T-helper 17 cell (primary cell): ENCODE measurements at regions not wholly inside any gene's neighbourhood (a gene's known extent, or its start where the extent isn't known, plus 50 kb on each side); places are given as distances from the start of the nearest gene placed in this dataset.

ENCODE experiments used
- ATAC-seq: fragments of 150-1000 bp; cut with Tn5 transposase; 2 replicates; pipeline ENCODE4 v1.10.0; 2021; ENCODE audit warnings: mild to moderate bottlenecking, moderate library complexity
- DNase-seq, 3 donors: peaks; one replicate each; pipeline versions ENCODE4 v3.0.0 to v3.0.0-alpha.2; 2020 to 2021
- H3K9me3 ChIP-seq: one replicate; pipeline ENCODE4 v1.7.0; 2013; ENCODE audit warnings: low read length, mild to moderate bottlenecking; ENCODE audit not compliant: control insufficient read depth, poor library complexity, severe bottlenecking
- H3K27ac Mint-ChIP-seq: one replicate; pipeline ENCODE4 v1.8.0; 2022; ENCODE audit warnings: mild to moderate bottlenecking, moderate library complexity, mixed read lengths
- H3K27me3 Mint-ChIP-seq: one replicate; pipeline ENCODE4 v1.8.0; 2022; ENCODE audit warnings: mixed read lengths
- H3K36me3 Mint-ChIP-seq: one replicate; pipeline ENCODE4 v1.8.0; 2022; ENCODE audit warnings: low read depth, mixed read lengths
- H3K4me1 Mint-ChIP-seq: one replicate; pipeline ENCODE4 v1.8.0; 2022; ENCODE audit warnings: mild to moderate bottlenecking, mixed read lengths
- H3K4me3 Mint-ChIP-seq: one replicate; pipeline ENCODE4 v1.8.0; 2022; ENCODE audit warnings: mild to moderate bottlenecking, moderate library complexity, mixed read lengths

- Mint-ChIP-seq H3K27ac (no peak overlapping the region), H3K36me3 (no peaks in the 10 kb centered on the region), H3K4me3 (no peak overlapping the region), H3K27me3 (no peaks in the 10 kb centered on the region), H3K4me1 (no peaks in the 10 kb centered on the region)
- DNase-seq = no peak
- ATAC-seq = no peak
- no peaks in the 10 kb centered on the region for H3K9me3 ChIP-seq
Measured at GRCh38 chrX:38856670-38857265, 55.5 kb downstream of the MID1IP1 start.

DNA sequence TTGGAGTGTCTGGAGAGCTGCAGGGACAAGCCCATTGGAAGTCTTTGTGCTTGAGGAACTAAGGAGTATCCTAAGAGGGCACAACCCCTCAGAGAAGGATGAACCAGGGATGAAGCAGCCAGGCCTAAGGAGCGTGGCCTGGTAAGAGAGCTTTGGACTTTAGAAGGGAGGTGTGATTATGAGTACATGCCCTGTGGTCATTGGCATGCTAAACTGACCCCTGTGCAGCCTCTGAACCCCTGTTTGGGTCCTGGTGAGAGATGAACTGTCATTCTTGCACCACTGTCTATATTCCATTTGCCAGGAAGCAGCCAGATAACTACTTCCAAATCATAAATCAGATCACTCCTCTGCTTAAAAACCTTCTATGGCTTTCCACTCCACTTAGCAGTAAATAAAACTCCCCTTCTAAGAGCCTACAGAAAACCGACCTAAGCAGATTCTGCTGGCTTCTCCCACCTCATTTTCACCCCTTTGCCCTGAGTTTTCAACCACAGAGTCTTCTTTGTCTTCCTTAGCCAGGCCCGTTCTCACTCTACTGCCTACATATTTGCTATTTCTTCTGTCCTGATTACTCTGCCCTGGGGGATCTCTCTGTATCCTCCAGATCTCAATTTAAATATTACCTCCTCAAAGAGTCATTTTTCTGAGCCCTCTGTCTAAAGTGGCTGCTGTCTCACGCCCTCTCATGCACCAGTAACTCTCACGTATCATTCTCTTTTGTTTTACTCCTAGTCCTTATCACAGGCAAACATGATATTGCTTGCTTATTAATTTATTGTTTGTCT lies 56.7 kb downstream of the MID1IP1 start:
- DNase-seq = no peak
- Mint-ChIP-seq H3K36me3 (no peaks in the 10 kb centered on the region), H3K4me1 (no peaks in the 10 kb centered on the region), H3K27me3 (no peaks in the 10 kb centered on the region), H3K4me3 (no peak overlapping the region), H3K27ac (no peak overlapping the region)
- ATAC-seq = no peak
- no peaks in the 10 kb centered on the region for H3K9me3 ChIP-seq

DNA sequence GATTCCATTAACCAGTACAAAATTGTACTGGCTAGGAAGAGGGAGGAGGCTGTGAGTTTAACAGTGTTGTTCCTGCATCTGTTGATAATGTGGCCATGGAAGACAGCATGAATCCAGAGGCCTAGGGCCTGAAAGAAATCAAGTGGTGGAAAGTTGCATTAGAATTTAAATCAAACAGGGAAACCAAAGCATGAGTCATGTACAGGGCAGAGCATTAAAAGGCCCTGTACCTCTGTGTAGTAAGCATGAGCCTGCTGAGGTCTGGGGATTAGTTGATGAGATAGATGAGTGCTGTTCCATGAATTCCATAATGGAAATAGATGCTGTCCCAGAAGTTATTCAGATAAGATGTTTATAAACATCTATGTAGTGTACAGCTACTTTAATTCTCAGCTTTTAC lies 58.3 kb downstream of the MID1IP1 start:
- Mint-ChIP-seq H3K4me1 (no peaks in the 10 kb centered on the region), H3K4me3 (no peak overlapping the region), H3K27me3 (no peaks in the 10 kb centered on the region), H3K27ac (no peak overlapping the region), H3K36me3 (no peaks in the 10 kb centered on the region)
- ATAC-seq = no peak
- DNase-seq = no peak
- H3K9me3 ChIP-seq = no peaks in the 10 kb centered on the region

DNA sequence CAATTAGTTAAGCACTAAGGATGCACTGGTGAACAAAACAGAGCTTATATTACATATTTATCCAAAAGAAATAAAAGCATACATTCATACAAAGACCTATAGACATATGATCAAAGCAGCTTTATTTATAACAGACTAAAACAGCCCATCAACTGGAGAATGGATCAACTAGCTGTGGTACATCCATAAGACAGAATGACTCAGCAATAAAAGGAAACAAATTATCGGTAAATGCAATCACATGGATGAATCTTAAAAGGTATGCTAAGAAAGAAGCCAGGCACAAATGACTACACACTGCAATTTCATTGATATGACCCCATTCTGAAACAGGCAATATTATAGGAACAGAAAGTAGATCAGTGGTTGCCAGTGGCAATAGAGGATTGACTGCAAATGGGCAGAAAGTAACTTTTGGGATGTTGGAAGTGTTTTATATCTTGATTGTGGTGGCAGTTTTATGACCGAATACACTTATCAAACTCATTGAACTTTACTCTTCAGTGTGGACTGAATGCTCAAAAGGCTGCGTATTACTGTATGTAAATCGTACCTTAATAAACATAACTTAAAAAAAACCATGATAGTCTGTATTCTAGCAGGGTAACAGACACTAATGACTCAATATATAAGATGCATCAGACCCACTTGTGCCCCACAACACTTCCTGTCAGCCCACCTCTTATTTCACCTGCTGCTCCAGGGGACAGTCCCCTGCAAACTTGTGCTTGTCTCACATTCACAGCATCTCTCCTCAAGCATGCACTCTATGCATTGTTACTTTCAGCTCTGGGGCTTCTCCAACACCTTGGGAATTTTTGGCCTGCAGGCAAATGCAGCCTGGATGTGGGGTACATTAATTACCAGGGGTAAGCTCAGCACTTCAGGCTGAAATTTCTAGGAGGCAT lies 59.1 kb downstream of the MID1IP1 start:
- no peak overlapping the region for H3K27ac Mint-ChIP-seq
- H3K27me3 Mint-ChIP-seq = no peaks in the 10 kb centered on the region
- no peaks in the 10 kb centered on the region for H3K4me1 Mint-ChIP-seq
- DNase-seq = no peak
- no peaks in the 10 kb centered on the region for H3K9me3 ChIP-seq
- no peak for ATAC-seq
- H3K36me3 Mint-ChIP-seq = no peaks in the 10 kb centered on the region
- H3K4me3 Mint-ChIP-seq = no peak overlapping the region

GRCh38 chrX:38861489-38861888 lies 60.2 kb downstream of the MID1IP1 start:
- ATAC-seq (no peak), DNase-seq (no peak)
- no peaks in the 10 kb centered on the region for H3K9me3 ChIP-seq
- H3K4me3 Mint-ChIP-seq = no peak overlapping the region
- no peaks in the 10 kb centered on the region for H3K4me1 Mint-ChIP-seq
- no peaks in the 10 kb centered on the region for H3K36me3 Mint-ChIP-seq
- H3K27ac Mint-ChIP-seq = no peak overlapping the region
- no peaks in the 10 kb centered on the region for H3K27me3 Mint-ChIP-seq

GRCh38 chrX:38862100-38862499 lies 60.8 kb downstream of the MID1IP1 start:
- no peak for DNase-seq
- ATAC-seq = no peak
- H3K36me3 Mint-ChIP-seq = no peaks in the 10 kb centered on the region
- H3K27ac Mint-ChIP-seq = no peak overlapping the region
- no peaks in the 10 kb centered on the region for H3K4me1 Mint-ChIP-seq
- no peaks in the 10 kb centered on the region for H3K9me3 ChIP-seq
- H3K4me3 Mint-ChIP-seq = no peak overlapping the region
- H3K27me3 Mint-ChIP-seq = no peaks in the 10 kb centered on the region

DNA sequence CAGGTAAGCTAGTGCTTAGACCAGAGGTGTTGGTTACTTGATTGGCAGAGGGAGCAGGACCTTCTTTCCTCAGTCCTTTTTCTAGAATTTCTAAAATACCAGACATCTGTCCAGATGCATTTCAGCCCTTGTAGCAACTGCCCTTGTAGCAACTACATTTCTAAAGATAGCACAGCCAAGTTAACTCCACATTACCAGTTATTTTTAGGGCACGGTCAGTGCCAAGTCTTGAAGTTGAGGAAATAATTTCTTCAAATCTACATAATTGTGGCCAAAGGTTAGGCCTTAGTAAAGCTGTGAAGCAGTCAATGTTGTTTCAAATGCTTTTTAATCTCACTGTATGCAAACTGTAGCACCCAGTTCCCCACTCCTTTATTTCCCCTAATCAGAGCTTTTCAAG lies 62.9 kb downstream of the MID1IP1 start:
- no peaks in the 10 kb centered on the region for H3K27me3 Mint-ChIP-seq
- no peak overlapping the region for H3K27ac Mint-ChIP-seq
- DNase-seq (no peak), ATAC-seq (no peak)
- no peaks in the 10 kb centered on the region for H3K9me3 ChIP-seq
- H3K4me3 Mint-ChIP-seq = no peak overlapping the region
- no peaks in the 10 kb centered on the region for H3K36me3 Mint-ChIP-seq
- no peaks in the 10 kb centered on the region for H3K4me1 Mint-ChIP-seq

GRCh38 chrX:38868321-38868720 lies 67.1 kb downstream of the MID1IP1 start:
- Mint-ChIP-seq H3K4me3 (no peak overlapping the region), H3K4me1 (no peaks in the 10 kb centered on the region), H3K36me3 (no peaks in the 10 kb centered on the region), H3K27me3 (no peaks in the 10 kb centered on the region), H3K27ac (no peak overlapping the region)
- no peaks in the 10 kb centered on the region for H3K9me3 ChIP-seq
- ATAC-seq (no peak), DNase-seq (no peak)

DNA sequence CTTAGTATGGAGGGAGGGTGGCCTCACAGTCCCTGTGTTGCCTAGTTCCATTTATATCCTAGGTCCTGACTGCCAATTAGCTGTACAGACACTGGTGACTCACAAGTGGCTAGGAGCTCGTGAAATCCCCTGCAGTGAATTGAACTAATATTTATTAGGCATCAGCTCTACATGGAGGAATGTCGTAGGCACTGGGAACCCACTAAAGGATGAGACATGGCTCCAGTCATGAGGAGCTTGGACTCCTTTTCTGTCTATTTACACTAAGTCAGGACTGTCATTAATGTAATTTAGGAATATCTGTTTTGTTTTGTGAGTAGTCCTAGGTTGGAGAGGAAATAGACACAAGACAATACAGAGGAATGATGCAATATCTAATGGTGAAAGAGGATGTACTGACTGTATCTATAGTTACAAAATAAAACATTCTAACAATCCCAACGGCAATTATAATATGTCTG lies 67.7 kb downstream of the MID1IP1 start:
- ATAC-seq (no peak), DNase-seq (no peak)
- Mint-ChIP-seq H3K4me3 (no peak overlapping the region), H3K27ac (no peak overlapping the region), H3K4me1 (no peaks in the 10 kb centered on the region), H3K27me3 (no peaks in the 10 kb centered on the region), H3K36me3 (no peaks in the 10 kb centered on the region)
- H3K9me3 ChIP-seq = no peaks in the 10 kb centered on the region

DNA sequence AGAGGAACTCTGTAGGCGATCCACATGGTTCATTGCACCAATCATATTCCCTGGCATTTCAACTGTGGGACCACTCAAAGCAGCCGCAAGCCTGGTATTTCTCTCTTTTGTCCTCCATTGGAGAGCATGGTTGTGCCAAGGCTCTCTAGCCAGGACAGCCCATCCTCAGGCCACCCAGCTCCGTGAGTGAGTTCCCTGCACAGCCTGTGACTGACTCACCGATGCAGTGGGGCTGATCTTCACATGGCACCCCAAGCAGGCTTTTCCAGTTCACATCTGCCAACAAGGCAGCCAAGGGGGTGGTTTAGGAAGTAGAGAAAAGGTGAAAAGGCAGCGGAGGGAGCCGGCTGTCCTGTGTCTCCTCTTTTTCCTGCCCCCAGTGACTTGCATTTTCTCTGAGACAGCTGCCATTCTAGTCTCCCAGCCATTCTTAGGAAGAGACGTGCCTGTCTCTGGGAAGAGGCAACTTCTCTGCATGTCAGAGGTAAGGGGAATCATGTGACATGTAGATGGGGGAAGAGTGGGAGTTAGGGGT lies 69.2 kb downstream of the MID1IP1 start:
- DNase-seq = no peak
- Mint-ChIP-seq H3K4me1 (no peaks in the 10 kb centered on the region), H3K4me3 (no peak overlapping the region), H3K27me3 (no peaks in the 10 kb centered on the region), H3K36me3 (no peaks in the 10 kb centered on the region), H3K27ac (no peak overlapping the region)
- no peak for ATAC-seq
- no peaks in the 10 kb centered on the region for H3K9me3 ChIP-seq

DNA sequence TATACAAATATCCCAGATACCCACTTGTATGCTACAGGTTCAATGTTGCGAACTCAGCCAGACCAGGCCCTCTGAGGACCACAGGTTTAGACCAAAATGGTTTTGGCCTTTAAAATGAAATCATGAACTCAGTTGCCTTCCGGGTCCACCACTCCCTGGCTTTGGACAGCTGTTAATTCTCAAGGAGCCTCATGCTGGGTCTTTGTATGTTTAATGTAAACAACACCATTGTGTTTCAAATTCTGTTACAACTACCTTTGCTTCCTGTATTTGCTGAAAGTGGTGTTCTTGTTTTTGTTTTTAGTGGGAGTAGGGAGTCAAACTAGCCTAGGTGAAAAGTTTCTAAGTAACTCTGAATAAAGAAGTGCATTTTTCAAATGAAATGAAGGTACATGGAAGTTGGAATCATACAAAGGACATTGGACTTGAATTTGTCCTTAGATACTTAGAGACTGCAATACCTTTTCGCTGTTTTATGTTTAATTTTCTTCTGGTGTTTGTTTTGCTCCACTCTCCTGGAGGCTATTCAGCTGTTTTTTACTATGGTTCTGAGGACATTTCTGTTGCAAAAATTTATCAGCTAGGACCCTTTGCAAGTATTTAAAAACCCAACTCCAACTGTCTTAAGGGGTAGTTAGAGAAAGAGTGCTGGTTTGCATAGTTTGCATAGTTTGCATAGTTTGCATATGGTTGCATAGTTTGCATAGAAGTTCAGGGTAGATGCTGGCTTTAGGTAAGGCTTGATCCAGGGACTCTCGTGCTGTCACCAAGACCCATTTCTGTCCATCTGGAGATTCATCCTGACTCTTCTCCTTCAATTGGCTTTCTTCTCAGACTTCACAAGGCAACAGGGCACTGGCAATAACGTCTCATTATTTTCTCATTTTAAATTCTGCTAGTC lies 70.1 kb downstream of the MID1IP1 start:
- no peaks in the 10 kb centered on the region for H3K9me3 ChIP-seq
- no peak for ATAC-seq
- H3K4me1 Mint-ChIP-seq = no peaks in the 10 kb centered on the region
- DNase-seq = no peak
- no peaks in the 10 kb centered on the region for H3K36me3 Mint-ChIP-seq
- no peak overlapping the region for H3K27ac Mint-ChIP-seq
- no peaks in the 10 kb centered on the region for H3K27me3 Mint-ChIP-seq
- no peak overlapping the region for H3K4me3 Mint-ChIP-seq

DNA sequence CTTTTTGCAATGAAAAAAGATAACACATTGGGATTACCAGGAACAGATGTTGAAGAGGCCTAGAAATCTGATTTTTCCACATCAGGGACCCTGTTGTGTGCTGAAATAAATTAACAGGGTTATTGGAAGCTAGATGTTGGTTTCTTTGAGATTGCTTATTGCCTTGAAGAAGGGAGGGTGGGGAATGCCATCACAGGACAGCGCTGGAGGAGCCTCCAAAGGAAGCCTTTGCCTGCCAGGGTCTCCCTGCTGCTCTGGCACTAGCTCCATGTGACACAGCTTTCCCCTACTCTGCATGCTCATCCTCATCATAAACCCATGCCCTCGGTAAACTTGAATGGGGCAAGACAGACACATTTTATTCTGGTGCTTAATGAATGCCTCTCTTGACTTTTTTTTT lies 76.1 kb downstream of the MID1IP1 start:
- no peak for DNase-seq
- H3K27ac Mint-ChIP-seq = no peak overlapping the region
- H3K4me3 Mint-ChIP-seq = no peak overlapping the region
- H3K4me1 Mint-ChIP-seq = peaks cover 11% of the 10 kb centered on the region
- H3K27me3 Mint-ChIP-seq = no peaks in the 10 kb centered on the region
- H3K36me3 Mint-ChIP-seq = no peaks in the 10 kb centered on the region
- no peaks in the 10 kb centered on the region for H3K9me3 ChIP-seq
- ATAC-seq = no peak
